Brain microvascular endothelial cell (primary cell): ENCODE measurements at regions not wholly inside any gene's neighbourhood (a gene's known extent, or its start where the extent isn't known, plus 50 kb on each side); places are given as distances from the start of the nearest gene placed in this dataset.

Experiments used
- DNase-seq: peaks from one replicate; pipeline ENCODE4 v3.0.0-alpha.2; 2020
- H3K27ac ChIP-seq: fragments of 250-450 bp; sonication (Bioruptor Pico); 2 replicates; pipeline ENCODE4 v1.5.1; 2020; ENCODE audit warnings: mild to moderate bottlenecking, moderate library complexity
- H3K27me3 ChIP-seq: fragments of 250-450 bp; sonication (Bioruptor Pico); replicated peaks from 2 replicates; pipeline ENCODE4 v1.5.1; 2020; ENCODE audit warnings: mild to moderate bottlenecking
- H3K36me3 ChIP-seq: fragments of 250-450 bp; sonication (Bioruptor Pico); replicated peaks from 2 replicates; pipeline ENCODE4 v1.5.1; 2020; ENCODE audit warnings: mild to moderate bottlenecking
- H3K4me3 ChIP-seq: 2 replicates; pipeline ENCODE4 v1.5.1; 2011; ENCODE audit warnings: low read depth, mild to moderate bottlenecking, control low read depth, low read length, moderate library complexity
- CTCF ChIP-seq: IDR thresholded peaks from 2 replicates; pipeline ENCODE4 v1.5.1; 2011; ENCODE audit warnings: low read depth, mild to moderate bottlenecking, moderate library complexity, low read length, control low read depth, inconsistent platforms; ENCODE audit errors: missing control alignments
- in situ Hi-C: cut with HindIII; loops from 2 replicates; pipeline ENCODE4 v1.10.0; 2017; ENCODE audit warnings: low sequenced_read_pairs, low pct_ligation_motif_present

GRCh38 chr14:97215263-97215969 is 418.2 kb downstream of the VRK1 start:
- in situ Hi-C loops, result no loop called here
- Histone ChIP-seq H3K27me3 (peaks cover 5% of the 10 kb centered on the region), H3K27ac (no peak overlapping the region), H3K4me3 (no peak overlapping the region), H3K36me3 (no peaks in the 10 kb centered on the region)
- DNase-seq, result no peak
- TF ChIP-seq CTCF, result no peak

GRCh38 chr14:97217111-97217885 is 420.1 kb downstream of the VRK1 start:
- no peak for DNase-seq
- Histone ChIP-seq H3K27me3 (peaks cover 5% of the 10 kb centered on the region), H3K27ac (no peak overlapping the region), H3K4me3 (no peak overlapping the region), H3K36me3 (no peaks in the 10 kb centered on the region)
- no peak for TF ChIP-seq CTCF
- in situ Hi-C loops, result no loop called here

- no peaks in the 10 kb centered on the region for H3K36me3 ChIP-seq
- no peak overlapping the region for H3K4me3 ChIP-seq
- peaks cover 5% of the 10 kb centered on the region for H3K27me3 ChIP-seq
- no peak for TF ChIP-seq CTCF
- H3K27ac ChIP-seq, result no peak overlapping the region
- in situ Hi-C loops, result no loop called here
- DNase-seq, result no peak
Measured at GRCh38 chr14:97218274-97218673, 421.1 kb downstream of the VRK1 start.

GRCh38 chr14:97218691-97219430 is 421.7 kb downstream of the VRK1 start:
- H3K27me3 ChIP-seq, result peaks cover 5% of the 10 kb centered on the region
- no peak for TF ChIP-seq CTCF
- no peak for DNase-seq
- in situ Hi-C loops, result no loop called here
- H3K27ac ChIP-seq, result no peak overlapping the region
- peak overlapping the region; percentile 24 for H3K4me3 ChIP-seq
- no peaks in the 10 kb centered on the region for H3K36me3 ChIP-seq

GRCh38 chr14:97219431-97220017 is 422.3 kb downstream of the VRK1 start:
- Histone ChIP-seq H3K27me3 (peaks cover 5% of the 10 kb centered on the region), H3K4me3 (no peak overlapping the region), H3K36me3 (no peaks in the 10 kb centered on the region), H3K27ac (no peak overlapping the region)
- TF ChIP-seq CTCF, result no peak
- in situ Hi-C loops, result no loop called here
- DNase-seq, result no peak
